Sigmoid colon (tissue), 6 donors: ENCODE measurements at regions not wholly inside any gene's neighbourhood (a gene's known extent, or its start where the extent isn't known, plus 50 kb on each side); places are given as distances from the start of the nearest gene placed in this dataset.

ENCODE experiments used
- DNase-seq: peaks from one replicate; pipeline ENCODE4 v3.0.0-alpha.2; 2019
- H3K27ac ChIP-seq, 4 donors: fragments of 200-600 bp; sonication (generic); one replicate each; pipeline ENCODE4 v1.5.1; 2016 to 2019; ENCODE audit warnings: mild to moderate bottlenecking in 1 of 4
- H3K27me3 ChIP-seq, 3 donors: fragments of 200-600 bp; sonication (generic); one replicate each; pipeline ENCODE4 v1.5.1; 2019; ENCODE audit warnings: mild to moderate bottlenecking in 1 of 3
- H3K36me3 ChIP-seq, 4 donors: fragments of 200-600 bp; sonication (generic); one replicate each; pipeline ENCODE4 v1.5.1; 2016 to 2019
- H3K4me1 ChIP-seq, 4 donors: fragments of 200-600 bp; sonication (generic); one replicate each; pipeline ENCODE4 v1.5.1; 2017 to 2019
- H3K4me3 ChIP-seq, 4 donors: fragments of 200-600 bp; sonication (generic); one replicate each; pipeline ENCODE4 v1.5.1; 2017 to 2019; ENCODE audit warnings: mild to moderate bottlenecking in 2 of 4, moderate library complexity in 1 of 4
- H3K9me3 ChIP-seq, 4 donors: fragments of 200-600 bp in 3 of 4; sonication (generic) in 3 of 4; one replicate each; pipeline versions ENCODE4 v1.5.1 to v1.6.1; 2013 to 2019
- CTCF ChIP-seq, 4 experiments: fragments of 450-650 bp in 3 of 4; fragments of 200-600 bp in 1 of 4; IDR thresholded peaks; one replicate each; pipeline ENCODE4 v1.5.1; 2016 to 2019; ENCODE audit warnings: antibody characterized with exemption in 4 of 4, mild to moderate bottlenecking in 3 of 4, moderate library complexity in 2 of 4
- EP300 ChIP-seq, 4 donors: sonication (generic); formaldehyde crosslinking; IDR thresholded peaks; one replicate each; pipeline ENCODE4 v1.6.1; 2017; ENCODE audit warnings: antibody characterized with exemption in 4 of 4
- POLR2A ChIP-seq, 2 donors: fragments of 450-650 bp; IDR thresholded peaks; one replicate each; pipeline ENCODE4 v1.6.1; 2016; ENCODE audit warnings: antibody characterized with exemption in 2 of 2, mild to moderate bottlenecking in 2 of 2, moderate library complexity in 2 of 2
- POLR2AphosphoS5 ChIP-seq, 4 donors: sonication (generic); formaldehyde crosslinking; IDR thresholded peaks; one replicate each; pipeline ENCODE4 v1.6.1; 2017; ENCODE audit warnings: antibody characterized with exemption in 4 of 4
- WGBS, 2 donors: extraction: QIAGEN DNeasy Blood & Tissue Kit; methylation state at CpG; one replicate each; pipeline ENCODE4 v1.1.7; 2013; 5-methylcytosine and 5-hydroxymethylcytosine counted together
- intact Hi-C: fragments of 100-400 bp; cut with DNase I; formaldehyde crosslinking; loops from one replicate; pipeline ENCODE4 v1.15.1; 2023
- donor health status: healthy with polysubstance abuse.
- donor health status: healthy.

DNA sequence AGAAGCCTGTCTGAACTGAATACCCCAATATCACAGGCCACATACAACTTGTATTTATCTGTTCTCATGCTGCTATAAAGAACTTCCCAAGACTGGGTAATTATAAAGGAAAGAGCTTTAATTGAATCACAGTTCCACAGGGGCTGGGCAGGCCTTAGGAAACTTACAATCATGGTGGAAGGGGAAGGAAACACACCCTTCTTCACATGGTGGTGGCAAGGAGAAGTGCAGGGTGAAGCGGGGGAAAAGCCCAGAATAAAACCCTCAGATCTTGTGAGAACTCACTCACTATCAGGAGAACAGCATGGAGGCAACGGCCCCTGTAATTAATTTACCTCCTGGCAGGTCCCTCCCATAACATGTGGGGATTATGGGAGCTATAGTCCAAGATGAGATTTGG lies 50.3 kb upstream of the FNDC1 start:
- no peak for DNase-seq
- Histone ChIP-seq H3K27ac (no peak overlapping the region), H3K4me3 (no peak overlapping the region), H3K36me3 (no peaks in the 10 kb centered on the region), H3K27me3 (no peaks in the 10 kb centered on the region), H3K4me1 (peaks cover 0 to 21% (median 19%) of the 10 kb centered on the region in 4 donors), H3K9me3 (no peaks in the 10 kb centered on the region)
- 62 to 71% methylated on average over 2 of the region's 2 CpGs for WGBS, 2 donors
- intact Hi-C loops: loop anchor here (5.0 kb wide), 1 partner anchor 477 kb away; the partner anchor contains the start of gene DYNLT1
- TF ChIP-seq CTCF (IDR thresholded peaks at IDR 0.05) (no peak), EP300 (IDR thresholded peaks at IDR 0.05) (no peak), POLR2AphosphoS5 (IDR thresholded peaks at IDR 0.05) (no peak), POLR2A (IDR thresholded peaks at IDR 0.05) (no peak)

- Histone ChIP-seq H3K9me3 (no peaks in the 10 kb centered on the region), H3K27ac (peak overlapping the region; percentile 46 to 77 (median 62)), H3K36me3 (no peaks in the 10 kb centered on the region), H3K4me3 (no peak overlapping the region), H3K4me1 (peaks cover 0 to 21% (median 19%) of the 10 kb centered on the region in 4 donors), H3K27me3 (no peaks in the 10 kb centered on the region)
- intact Hi-C loops: loop anchor here (5.0 kb wide), 1 partner anchor 475 kb away; the partner anchor contains the start of gene DYNLT1
- no peak for DNase-seq
- no peak for TF ChIP-seq CTCF (IDR thresholded peaks at IDR 0.05)
- peak in 1 of 4 donors; percentile 9 for TF ChIP-seq POLR2AphosphoS5 (IDR thresholded peaks at IDR 0.05)
- 69 to 72% methylated on average over 5 of the region's 5 CpGs for WGBS, 2 donors
These were observed 51.6 kb upstream of the FNDC1 start for GRCh38 chr6:159117563-159117962.

GRCh38 chr6:159117046-159117445 lies 52.2 kb upstream of the FNDC1 start:
- H3K4me3 ChIP-seq: no peak overlapping the region
- TF ChIP-seq POLR2AphosphoS5 (IDR thresholded peaks at IDR 0.05) (peak in 3 of 4 donors; percentile 26 to 57 (median 26)), CTCF (IDR thresholded peaks at IDR 0.05) (no peak)
- peak overlapping the region; percentile 46 to 77 (median 62) for H3K27ac ChIP-seq
- H3K36me3 ChIP-seq: no peaks in the 10 kb centered on the region
- no peaks in the 10 kb centered on the region for H3K27me3 ChIP-seq
- peak; percentile 80 for DNase-seq
- no peaks in the 10 kb centered on the region for H3K9me3 ChIP-seq
- peaks cover 0 to 19% (median 17%) of the 10 kb centered on the region in 4 donors for H3K4me1 ChIP-seq
- intact Hi-C loops: loop anchor here (5.0 kb wide), 1 partner anchor 475 kb away; the partner anchor contains the start of gene DYNLT1
- 75 to 81% methylated on average over 3 of the region's 3 CpGs for WGBS, 2 donors

DNA sequence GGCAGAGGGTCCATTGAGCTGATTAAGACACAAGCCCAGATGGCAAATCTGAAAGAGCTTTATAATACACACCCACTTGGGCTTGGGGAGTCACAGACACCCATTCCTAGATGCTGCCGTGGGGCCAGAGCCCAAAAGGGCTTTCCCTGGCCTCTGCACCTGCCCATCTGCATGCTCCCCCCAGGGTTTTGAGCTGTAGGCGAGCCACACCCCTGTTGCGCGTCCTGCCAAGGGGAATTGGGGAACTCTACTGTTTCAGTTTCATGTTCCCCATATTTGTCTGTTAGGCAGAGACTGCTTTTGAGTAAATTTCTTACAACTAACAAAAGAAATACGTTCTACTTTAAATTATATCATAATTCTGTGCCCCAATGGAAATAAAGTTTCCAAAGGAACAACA lies 52.9 kb upstream of the FNDC1 start:
- Histone ChIP-seq H3K9me3 (no peaks in the 10 kb centered on the region), H3K4me3 (no peak overlapping the region), H3K4me1 (peaks cover 0 to 19% (median 17%) of the 10 kb centered on the region in 4 donors), H3K36me3 (no peaks in the 10 kb centered on the region), H3K27ac (peak overlapping the region in 2 of 4 donors; percentile 62 to 77), H3K27me3 (no peaks in the 10 kb centered on the region)
- TF ChIP-seq CTCF (IDR thresholded peaks at IDR 0.05) (no peak), EP300 (IDR thresholded peaks at IDR 0.05) (no peak), POLR2A (IDR thresholded peaks at IDR 0.05) (no peak), POLR2AphosphoS5 (IDR thresholded peaks at IDR 0.05) (no peak)
- WGBS, 2 donors: 54 to 82% methylated on average over 5 of the region's 5 CpGs
- intact Hi-C loops: loop anchor here (5.0 kb wide), 1 partner anchor 474 kb away; the partner anchor contains the start of gene DYNLT1
- DNase-seq: no peak

DNA sequence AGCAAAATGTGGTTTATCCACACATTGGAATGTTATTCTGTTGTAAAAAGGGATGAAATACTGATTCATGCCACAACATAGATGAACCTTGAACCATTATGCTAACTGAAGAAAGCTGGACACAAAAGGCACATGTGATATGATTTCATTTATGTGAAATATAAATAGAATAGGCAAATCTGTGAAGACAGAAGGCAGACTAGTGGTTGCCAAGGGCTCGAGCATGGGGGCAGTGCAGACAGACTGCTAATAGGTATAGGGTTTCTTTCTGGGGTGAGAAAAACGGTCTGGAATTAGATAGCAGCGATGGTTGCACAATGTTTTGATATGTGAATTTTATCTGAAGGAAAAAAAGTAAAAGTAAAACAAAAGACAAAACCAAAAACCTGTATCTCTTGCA lies 54.6 kb upstream of the FNDC1 start:
- DNase-seq: no peak
- Histone ChIP-seq H3K9me3 (no peaks in the 10 kb centered on the region), H3K4me1 (peaks cover 0 to 18% (median 15%) of the 10 kb centered on the region in 4 donors), H3K36me3 (no peaks in the 10 kb centered on the region), H3K27me3 (no peaks in the 10 kb centered on the region), H3K4me3 (no peak overlapping the region), H3K27ac (no peak overlapping the region)
- TF ChIP-seq POLR2AphosphoS5 (IDR thresholded peaks at IDR 0.05): no peak
- no peak for TF ChIP-seq EP300 (IDR thresholded peaks at IDR 0.05)
- no peak for TF ChIP-seq CTCF (IDR thresholded peaks at IDR 0.05)
- no peak for TF ChIP-seq POLR2A (IDR thresholded peaks at IDR 0.05)
- WGBS, 2 donors: 72 to 81% methylated on average over 3 of the region's 3 CpGs
- intact Hi-C loops: no loop called here
